CD14-positive monocyte (primary cell): ENCODE measurements at regions not wholly inside any gene's neighbourhood (a gene's known extent, or its start where the extent isn't known, plus 50 kb on each side); places are given as distances from the start of the nearest gene placed in this dataset. TPM values are rescaled to one million over a fixed set of nuclear protein-coding genes. Genes with fewer than 3 reads are reported as not detected.

Experiments used
- DNase-seq, 3 donors: peaks; one replicate each; pipeline ENCODE4 v3.0.0-alpha.2; 2011 to 2022
- H2AFZ ChIP-seq: 2 replicates; pipeline ENCODE4 v1.6.0; 2012; ENCODE audit warnings: mild to moderate bottlenecking, low read depth, low read length, inconsistent platforms; ENCODE audit not compliant: insufficient read depth, poor library complexity, severe bottlenecking
- H3K27ac ChIP-seq, 2 donors: 1 replicate in 1 of 2; 2 replicates in 1 of 2; pipeline ENCODE4 v1.5.1; 2012 to 2013; ENCODE audit warnings: low read length in 2 of 2, control low read depth in 1 of 2, inconsistent platforms in 1 of 2, low read depth in 1 of 2, mild to moderate bottlenecking in 1 of 2
- H3K27me3 ChIP-seq, 2 donors: one replicate each; pipeline versions ENCODE4 v1.6.0 to v1.6.1; 2011 to 2013; ENCODE audit warnings: low read length in 2 of 2; ENCODE audit not compliant: control insufficient read depth in 2 of 2, insufficient read depth in 2 of 2
- H3K36me3 ChIP-seq, 2 donors: replicated peaks in 1 of 2; 1 replicate in 1 of 2; 2 replicates in 1 of 2; pipeline versions ENCODE4 v1.5.1 to v1.6.1; 2012 to 2013; ENCODE audit warnings: low read length in 2 of 2, control low read depth in 1 of 2, inconsistent platforms in 1 of 2, mild to moderate bottlenecking in 1 of 2; ENCODE audit not compliant: insufficient read depth in 2 of 2, control insufficient read depth in 1 of 2
- H3K4me1 ChIP-seq, 2 donors: 1 replicate in 1 of 2; 2 replicates in 1 of 2; pipeline versions ENCODE4 v1.5.1 to v1.6.1; 2012 to 2013; ENCODE audit warnings: low read length in 2 of 2, control low read depth in 1 of 2, inconsistent platforms in 1 of 2, mild to moderate bottlenecking in 1 of 2, moderate library complexity in 1 of 2; ENCODE audit not compliant: insufficient read depth in 2 of 2, control insufficient read depth in 1 of 2
- H3K4me2 ChIP-seq: replicated peaks from 2 replicates; pipeline ENCODE3; 2012; ENCODE audit warnings: low read length, moderate library complexity, mild to moderate bottlenecking; ENCODE audit not compliant: poor library complexity, severe bottlenecking; ENCODE audit errors: extremely low read depth
- H3K4me3 ChIP-seq, 3 experiments: fragments of 200-600 bp in 1 of 3; sonication (generic) in 1 of 3; replicated peaks in 1 of 3; 1 replicate in 2 of 3; 2 replicates in 1 of 3; pipeline ENCODE4 v1.5.1; 2011 to 2013; ENCODE audit warnings: low read length in 3 of 3, mild to moderate bottlenecking in 3 of 3, control low read depth in 2 of 3, low read depth in 2 of 3, inconsistent platforms in 1 of 3, moderate library complexity in 1 of 3
- H3K79me2 ChIP-seq: 2 replicates; pipeline ENCODE4 v1.6.0; 2012; ENCODE audit warnings: mild to moderate bottlenecking, control low read depth, inconsistent platforms, low read length, moderate library complexity; ENCODE audit not compliant: insufficient read depth
- H3K9ac ChIP-seq: 2 replicates; pipeline ENCODE4 v1.6.0; 2017; ENCODE audit warnings: low read length, mild to moderate bottlenecking; ENCODE audit not compliant: insufficient read depth, poor library complexity, severe bottlenecking
- H3K9me3 ChIP-seq, 2 donors: replicated peaks in 1 of 2; 1 replicate in 1 of 2; 2 replicates in 1 of 2; pipeline versions ENCODE4 v1.5.1 to v1.6.1; 2012 to 2013; ENCODE audit warnings: low read length in 2 of 2, control low read depth in 1 of 2; ENCODE audit not compliant: control insufficient read depth in 1 of 2, insufficient read depth in 1 of 2
- H4K20me1 ChIP-seq: 2 replicates; pipeline ENCODE4 v1.6.0; 2012; ENCODE audit warnings: mild to moderate bottlenecking, low read length, control low read depth, moderate library complexity; ENCODE audit not compliant: insufficient read depth
- H3K27ac Mint-ChIP-seq, 7 donors: one replicate each; pipeline ENCODE4 v1.8.0; 2020; ENCODE audit warnings: mild to moderate bottlenecking in 7 of 7, mixed read lengths in 7 of 7, moderate library complexity in 6 of 7, inconsistent platforms in 2 of 7
- H3K27me3 Mint-ChIP-seq, 3 donors: one replicate each; pipeline ENCODE4 v1.8.0; 2021 to 2022; ENCODE audit warnings: low read depth in 3 of 3, mild to moderate bottlenecking in 3 of 3, mixed read lengths in 3 of 3, moderate library complexity in 3 of 3, inconsistent platforms in 1 of 3
- H3K36me3 Mint-ChIP-seq, 2 donors: one replicate each; pipeline ENCODE4 v1.8.0; 2020; ENCODE audit warnings: mixed read lengths in 2 of 2, inconsistent platforms in 1 of 2, mild to moderate bottlenecking in 1 of 2
- H3K4me1 Mint-ChIP-seq: one replicate; pipeline ENCODE4 v1.8.0; 2020; ENCODE audit warnings: mild to moderate bottlenecking, mixed read lengths
- H3K4me3 Mint-ChIP-seq, 2 donors: one replicate each; pipeline ENCODE4 v1.8.0; 2020; ENCODE audit warnings: mild to moderate bottlenecking in 2 of 2, mixed read lengths in 2 of 2, moderate library complexity in 1 of 2
- H3K9me3 Mint-ChIP-seq, 7 donors: one replicate each; pipeline ENCODE4 v1.8.0; 2020 to 2022; ENCODE audit warnings: mixed read lengths in 7 of 7, mild to moderate bottlenecking in 6 of 7, moderate library complexity in 6 of 7, inconsistent platforms in 2 of 7
- WGBS: methylation state at CpG from one replicate; pipeline ENCODE4 v1.1.5; 2013; ENCODE audit warnings: missing lambda C conversion rate; ENCODE audit not compliant: insufficient coverage; 5-methylcytosine and 5-hydroxymethylcytosine counted together
- intact Hi-C, 2 donors: fragments of 100-400 bp; cut with micrococcal nuclease; formaldehyde crosslinking; loops; one replicate each; pipeline versions ENCODE4 v1.15.0 to v1.15.1; 2023
- small RNA-seq: library from RNA; depleted of rRNA; stranded (forward); fragments of <200 nt; gene quantifications from one replicate; pipeline ENCODE3, GENCODE V24; 2012; ENCODE audit warnings: low read depth; ENCODE audit not compliant: insufficient read length
- TF ChIP-seq, protein P1 (sequence below): fragments of 200-600 bp; IDR thresholded peaks from one replicate; pipeline ENCODE4 v1.8.0; 2022; ENCODE audit warnings: antibody characterized with exemption, mild to moderate bottlenecking

DNA sequence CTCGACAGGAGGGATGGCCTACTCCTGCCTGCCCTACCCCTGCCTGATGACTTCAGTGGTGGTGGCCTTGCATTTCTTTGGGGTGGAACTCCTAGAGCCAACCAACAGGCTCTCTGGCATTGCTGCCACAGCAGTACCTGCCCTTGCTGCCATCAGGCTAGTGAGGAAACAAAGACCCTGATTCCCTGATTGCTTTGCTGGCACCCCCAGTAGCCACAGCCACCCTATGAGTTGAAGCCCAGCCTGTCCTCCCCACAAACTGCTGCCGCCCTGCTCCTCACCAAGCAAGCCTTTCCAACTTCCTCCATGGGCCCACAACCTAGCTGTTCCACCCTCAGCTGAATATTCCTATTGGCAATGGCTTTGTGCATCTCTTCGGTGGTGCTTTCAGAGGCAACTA lies 52.5 kb upstream of the KHDRBS2 start:
- no peak overlapping the region for H3K9ac ChIP-seq
- Mint-ChIP-seq H3K27ac (no peak overlapping the region), H3K36me3 (no peaks in the 10 kb centered on the region), H3K4me1 (no peaks in the 10 kb centered on the region), H3K4me3 (no peak overlapping the region), H3K27me3 (no peaks in the 10 kb centered on the region), H3K9me3 (peaks cover 4 to 21% (median 18%) of the 10 kb centered on the region in 7 donors)
- no peaks in the 10 kb centered on the region for H4K20me1 ChIP-seq
- 77% methylated on average over 3 of the region's 3 CpGs for WGBS
- TF ChIP-seq, protein P1, sequence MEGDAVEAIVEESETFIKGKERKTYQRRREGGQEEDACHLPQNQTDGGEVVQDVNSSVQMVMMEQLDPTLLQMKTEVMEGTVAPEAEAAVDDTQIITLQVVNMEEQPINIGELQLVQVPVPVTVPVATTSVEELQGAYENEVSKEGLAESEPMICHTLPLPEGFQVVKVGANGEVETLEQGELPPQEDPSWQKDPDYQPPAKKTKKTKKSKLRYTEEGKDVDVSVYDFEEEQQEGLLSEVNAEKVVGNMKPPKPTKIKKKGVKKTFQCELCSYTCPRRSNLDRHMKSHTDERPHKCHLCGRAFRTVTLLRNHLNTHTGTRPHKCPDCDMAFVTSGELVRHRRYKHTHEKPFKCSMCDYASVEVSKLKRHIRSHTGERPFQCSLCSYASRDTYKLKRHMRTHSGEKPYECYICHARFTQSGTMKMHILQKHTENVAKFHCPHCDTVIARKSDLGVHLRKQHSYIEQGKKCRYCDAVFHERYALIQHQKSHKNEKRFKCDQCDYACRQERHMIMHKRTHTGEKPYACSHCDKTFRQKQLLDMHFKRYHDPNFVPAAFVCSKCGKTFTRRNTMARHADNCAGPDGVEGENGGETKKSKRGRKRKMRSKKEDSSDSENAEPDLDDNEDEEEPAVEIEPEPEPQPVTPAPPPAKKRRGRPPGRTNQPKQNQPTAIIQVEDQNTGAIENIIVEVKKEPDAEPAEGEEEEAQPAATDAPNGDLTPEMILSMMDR = no peak
- no peak overlapping the region for H3K4me3 ChIP-seq
- H3K9me3 ChIP-seq = peaks cover 13 to 23% of the 10 kb centered on the region in 2 donors
- H3K4me1 ChIP-seq = no peaks in the 10 kb centered on the region
- H3K27ac ChIP-seq = no peak overlapping the region
- no peaks in the 10 kb centered on the region for H3K27me3 ChIP-seq
- no peaks in the 10 kb centered on the region for H3K36me3 ChIP-seq
- DNase-seq = no peak
- no peaks in the 10 kb centered on the region for H3K79me2 ChIP-seq
- H3K4me2 ChIP-seq = no peak overlapping the region
- intact Hi-C loops = no loop called here
- H2AFZ ChIP-seq = no peak overlapping the region

Small RNA genes in the stretch of these regions (small RNA-seq; reads per million reads assigned to genes)
- gene AL355375.2 = not detected
